G401.6 (cell line): ENCODE measurements at regions not wholly inside any gene's neighbourhood (a gene's known extent, or its start where the extent isn't known, plus 50 kb on each side); places are given as distances from the start of the nearest gene placed in this dataset.

Experiments used
- FAIRE-seq: peaks from 2 replicates; lab custom pipeline; 2012; peaks lifted over from hg19 to GRCh38; lab: Jason Lieb, UNC

GRCh38 chr4:62327612-62328297, 1127.6 kb downstream of the ADGRL3 start:
- FAIRE-seq = no peak

- FAIRE-seq = no peak
Measured at GRCh38 chr4:62324215-62324614, 1124.1 kb downstream of the ADGRL3 start.

- no peak for FAIRE-seq
Measured at GRCh38 chr4:62320612-62321011, 1120.5 kb downstream of the ADGRL3 start.

- no peak for FAIRE-seq
Measured at GRCh38 chr4:62302710-62303109, 1102.6 kb downstream of the ADGRL3 start.

- FAIRE-seq = no peak
Measured at GRCh38 chr4:62301500-62301899, 1101.4 kb downstream of the ADGRL3 start.

- no peak for FAIRE-seq
Measured at GRCh38 chr4:62293551-62293950, 1093.4 kb downstream of the ADGRL3 start.

- no peak for FAIRE-seq
Measured at GRCh38 chr4:62292911-62293310, 1092.8 kb downstream of the ADGRL3 start.

- FAIRE-seq = no peak
Measured at GRCh38 chr4:62288808-62289541, 1088.8 kb downstream of the ADGRL3 start.

GRCh38 chr4:62285026-62285425, 1084.9 kb downstream of the ADGRL3 start:
- no peak for FAIRE-seq

- peak; percentile 13 for FAIRE-seq
Measured at GRCh38 chr4:62279689-62280088, 1079.6 kb downstream of the ADGRL3 start.

- no peak for FAIRE-seq
Measured at GRCh38 chr4:62275470-62275869, 1075.3 kb downstream of the ADGRL3 start.

GRCh38 chr4:62274782-62275181, 1074.7 kb downstream of the ADGRL3 start:
- no peak for FAIRE-seq

- FAIRE-seq = no peak
Measured at GRCh38 chr4:62271107-62271506, 1071.0 kb downstream of the ADGRL3 start.

GRCh38 chr4:62269918-62270317, 1069.8 kb downstream of the ADGRL3 start:
- no peak for FAIRE-seq

- FAIRE-seq = no peak
Measured at GRCh38 chr4:62263454-62263853, 1063.3 kb downstream of the ADGRL3 start.

GRCh38 chr4:62262676-62263075, 1062.5 kb downstream of the ADGRL3 start:
- FAIRE-seq = no peak

- no peak for FAIRE-seq
Measured at GRCh38 chr4:62260254-62260653, 1060.1 kb downstream of the ADGRL3 start.

- FAIRE-seq = no peak
Measured at GRCh38 chr4:62256479-62256878, 1056.4 kb downstream of the ADGRL3 start.

- no peak for FAIRE-seq
Measured at GRCh38 chr4:62252728-62253127, 1052.6 kb downstream of the ADGRL3 start.

- no peak for FAIRE-seq
Measured at GRCh38 chr4:62250100-62250499, 1050.0 kb downstream of the ADGRL3 start.

GRCh38 chr4:62243895-62244294, 1043.8 kb downstream of the ADGRL3 start:
- FAIRE-seq = no peak

- FAIRE-seq = no peak
Measured at GRCh38 chr4:62235911-62236310, 1035.8 kb downstream of the ADGRL3 start.

- FAIRE-seq = no peak
Measured at GRCh38 chr4:62232814-62233213, 1032.7 kb downstream of the ADGRL3 start.

GRCh38 chr4:62231994-62232393, 1031.9 kb downstream of the ADGRL3 start:
- FAIRE-seq = no peak
